C1 segment of cervical spinal cord (tissue), 14 donors: ENCODE measurements at regions not wholly inside any gene's neighbourhood (a gene's known extent, or its start where the extent isn't known, plus 50 kb on each side); places are given as distances from the start of the nearest gene placed in this dataset.
"Not testable (repeated sequence)": the region's sequence is repeated elsewhere in the genome, so short reads cannot be mapped to it uniquely, and the experiment has no call there.

Source experiments
- DNase-seq, 14 donors: peaks; one replicate each; lab custom pipeline; 2025; lab: John Stamatoyannopoulos, UW

DNA sequence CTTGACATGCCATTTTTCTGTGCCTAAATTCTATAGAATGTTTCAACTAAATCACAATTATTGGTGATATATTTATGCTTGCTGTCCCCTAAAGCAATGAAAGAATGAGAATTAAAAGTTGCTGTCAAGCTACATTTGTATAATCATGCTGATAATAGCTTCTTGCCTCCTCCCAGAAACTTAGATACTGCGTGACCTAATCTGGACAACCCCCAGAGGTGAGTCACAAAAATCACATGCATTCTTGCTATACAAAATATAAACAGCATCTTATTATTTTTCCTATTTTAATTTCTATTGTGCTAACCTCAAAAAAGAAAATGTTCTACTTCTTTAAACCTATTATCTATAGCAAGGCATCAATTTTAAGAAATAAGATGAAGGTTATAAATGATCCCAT is 995.8 kb upstream of the ACO1 start:
- DNase-seq, result no peak

DNA sequence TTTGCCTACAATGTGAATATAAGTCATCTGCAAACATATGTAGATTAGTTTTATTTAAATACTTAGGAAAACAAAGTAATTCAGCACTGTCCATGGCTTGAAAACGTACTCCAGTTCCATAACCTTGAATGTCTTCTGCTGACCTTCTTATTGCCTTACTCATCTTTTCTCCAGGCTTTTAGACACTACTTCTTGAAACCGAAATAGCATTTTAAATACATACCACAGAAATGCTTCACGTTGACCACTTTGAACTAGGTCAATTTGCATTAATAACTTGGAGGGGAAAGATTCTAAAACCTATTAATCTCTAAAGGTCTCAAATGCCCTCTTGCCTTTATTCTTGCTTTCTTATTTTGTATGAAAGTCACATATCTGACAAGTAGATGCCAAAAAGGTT is 995.4 kb upstream of the ACO1 start:
- DNase-seq, result no peak

DNA sequence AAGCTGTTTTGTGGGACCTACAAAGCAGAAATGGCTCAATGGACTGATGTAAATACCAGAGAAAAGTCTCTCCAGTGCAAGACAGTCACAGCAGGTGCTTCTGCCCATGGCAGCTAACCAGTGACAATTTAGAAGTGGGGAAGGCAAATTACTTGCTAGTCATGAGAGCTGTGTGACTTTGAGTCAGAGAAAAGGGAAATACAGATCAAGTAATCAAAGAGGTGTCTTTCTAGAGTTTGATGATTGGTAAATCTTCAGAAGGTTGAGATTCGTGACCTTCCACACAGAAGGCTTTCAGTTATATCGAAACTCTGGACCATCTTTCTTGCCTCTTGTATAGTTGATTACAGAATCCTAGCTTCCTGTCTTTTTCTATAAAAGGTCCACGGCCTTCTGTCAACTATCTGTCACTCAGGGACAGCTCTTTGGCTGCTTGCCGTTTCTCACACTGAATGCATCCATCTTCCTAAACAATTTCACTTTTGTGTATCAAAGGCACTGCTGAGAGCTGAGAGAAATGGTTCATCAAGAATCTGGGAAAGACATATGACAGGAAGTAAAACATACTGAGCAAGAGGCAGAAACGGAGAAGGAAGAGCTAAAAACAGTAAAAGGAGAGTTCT is 993.9 kb upstream of the ACO1 start:
- DNase-seq, result peak in 3 of 14 donors; percentile 1 to 27 (median 7)

DNA sequence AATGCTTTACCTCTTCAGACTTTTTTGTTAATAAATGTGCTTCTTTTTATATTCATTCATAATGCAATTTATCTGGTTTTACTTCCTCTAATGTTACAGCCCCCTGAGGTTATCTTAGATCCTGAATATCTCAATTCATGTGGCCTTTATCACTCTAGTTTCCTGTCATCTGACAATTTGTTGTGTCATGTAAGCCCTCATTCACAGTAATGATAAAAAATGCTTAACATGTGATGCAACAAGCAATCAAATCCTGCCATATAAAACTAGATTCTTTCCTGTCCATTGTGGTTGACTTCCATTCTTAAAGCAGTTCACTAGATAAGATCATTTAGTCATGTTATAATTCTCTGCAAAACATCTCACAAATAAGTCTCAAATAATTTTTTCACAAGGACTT is 991.2 kb upstream of the ACO1 start:
- DNase-seq, result no peak

DNA sequence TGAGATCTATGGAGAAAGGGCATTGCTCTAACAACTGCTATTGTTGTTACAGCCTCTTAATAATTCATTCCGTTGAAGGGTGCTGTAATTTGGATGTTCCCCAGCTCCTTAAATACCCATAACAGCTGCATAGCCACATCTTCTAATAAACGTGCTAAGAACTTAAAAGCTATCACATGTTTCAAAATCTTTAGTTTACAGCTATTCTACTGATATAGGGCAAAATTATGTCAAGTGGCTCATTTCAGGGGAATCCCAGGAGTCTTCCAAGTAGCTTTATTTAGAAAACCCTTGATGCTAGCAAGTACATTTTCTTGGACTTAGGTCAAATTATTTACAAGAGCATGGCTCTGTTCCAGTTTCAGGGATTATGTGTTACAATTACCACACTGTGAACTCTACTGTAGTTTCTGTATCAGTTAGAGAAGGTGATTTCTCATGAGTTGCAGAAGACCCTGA is 990.4 kb upstream of the ACO1 start:
- no peak for DNase-seq

DNA sequence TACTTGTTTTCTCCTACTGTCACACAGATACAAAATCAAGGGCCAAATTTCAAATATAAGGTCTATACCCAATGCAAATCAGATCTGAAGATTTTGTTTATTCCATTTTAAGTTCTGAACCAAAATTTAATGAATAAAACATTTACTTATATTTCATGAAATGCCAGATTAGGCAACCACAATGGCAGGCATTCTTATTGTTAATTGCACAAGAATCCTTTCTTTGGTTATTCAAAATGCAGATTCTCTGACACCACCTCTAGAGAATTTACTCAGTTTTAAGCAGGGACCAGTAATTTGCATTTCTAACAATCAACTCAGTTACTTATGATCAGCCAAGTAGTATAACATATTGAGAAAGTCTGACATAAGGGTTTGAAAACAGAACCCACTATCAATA is 972.4 kb upstream of the ACO1 start:
- no peak for DNase-seq

DNA sequence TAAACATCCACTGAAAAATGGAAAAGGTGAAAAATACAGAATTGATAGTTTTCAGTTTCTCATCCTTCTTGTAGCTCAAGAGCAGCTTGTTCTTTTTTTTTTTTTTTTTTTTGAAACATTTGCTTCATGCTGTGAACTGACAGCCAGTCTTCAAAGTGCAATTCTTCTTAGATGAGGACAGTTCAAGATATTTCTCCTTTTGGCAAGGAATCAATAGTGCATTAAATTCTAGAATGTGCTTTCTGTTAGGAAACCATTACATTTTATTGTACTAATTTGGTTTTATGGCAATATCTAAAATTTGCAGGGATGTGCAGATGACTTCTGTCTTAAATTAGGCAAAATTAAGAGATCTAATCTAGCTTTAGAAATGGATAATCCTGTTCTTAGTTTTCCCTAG is 969.3 kb upstream of the ACO1 start:
- no peak for DNase-seq

DNA sequence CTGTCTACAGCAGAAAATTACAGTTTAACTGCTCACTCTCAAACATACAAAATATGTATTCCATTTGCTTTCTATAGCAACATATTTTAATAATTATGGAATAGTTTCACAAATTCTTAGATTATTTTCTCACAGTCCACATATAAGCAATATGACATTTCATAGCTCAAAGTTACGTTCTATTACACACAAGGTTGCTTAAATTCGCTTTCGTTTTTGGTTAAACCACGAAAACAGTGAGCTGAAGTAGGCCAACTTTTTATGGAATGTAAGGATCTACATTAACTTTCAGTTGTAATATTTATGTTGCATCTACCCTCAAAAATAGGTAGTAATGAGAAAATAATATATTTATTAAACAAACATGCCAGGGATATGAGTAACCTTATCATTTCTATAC is 966.0 kb upstream of the ACO1 start:
- no peak for DNase-seq

DNA sequence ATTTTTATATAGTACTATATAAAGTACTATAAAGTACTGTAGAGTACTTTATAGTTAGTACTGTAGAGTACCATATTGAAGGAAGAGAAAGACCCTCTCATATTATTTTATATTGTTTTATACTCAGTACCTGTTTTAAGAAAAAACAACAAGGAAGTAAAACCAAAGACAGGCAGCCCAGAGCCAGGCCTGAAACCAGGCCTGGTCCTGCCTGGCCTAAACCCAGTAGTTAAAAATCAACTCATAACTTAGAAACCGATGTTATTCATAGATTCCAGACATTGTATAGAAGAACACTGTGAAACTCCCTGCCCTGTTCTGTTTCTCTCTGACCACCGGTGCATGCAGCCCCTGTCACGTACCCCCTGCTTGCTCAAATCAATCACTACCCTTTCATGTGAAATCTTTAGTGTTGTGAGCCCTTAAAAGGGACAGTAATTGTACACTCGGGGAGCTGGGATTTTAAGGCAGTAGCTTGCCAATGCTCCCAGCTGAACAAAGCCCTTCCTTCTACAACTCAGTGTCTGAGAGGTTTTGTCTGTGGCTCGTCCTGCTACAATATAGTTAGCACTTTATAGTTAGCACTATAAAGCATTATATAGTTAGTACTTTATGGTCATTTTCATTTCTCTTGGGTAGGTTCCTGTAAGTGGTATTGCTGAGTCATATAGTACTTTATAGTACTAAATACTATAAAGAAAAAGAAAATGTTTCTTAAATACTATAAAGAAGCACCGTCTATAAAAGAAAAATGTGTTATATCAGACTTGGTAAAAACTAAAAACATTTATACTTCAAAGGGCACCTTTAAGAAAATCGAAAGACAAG is 940.6 kb upstream of the ACO1 start:
- not testable (repeated sequence) for DNase-seq

DNA sequence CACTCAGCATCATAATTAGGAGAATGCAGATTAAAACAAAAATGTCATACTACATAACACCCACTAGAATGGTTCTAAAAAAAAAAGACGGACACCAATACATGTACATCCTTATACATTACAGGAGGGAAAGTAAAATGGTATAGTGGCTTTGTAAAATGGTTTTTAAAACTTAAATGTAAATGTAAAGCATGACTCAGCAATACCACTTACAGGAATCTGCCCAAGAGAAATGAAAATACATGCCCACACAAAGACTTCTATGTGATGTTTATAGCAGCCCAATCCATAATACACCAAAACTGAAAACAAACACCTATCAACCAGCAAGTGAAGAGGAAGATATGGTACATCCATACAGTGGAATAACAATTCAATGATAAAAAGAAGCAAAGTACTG is 939.1 kb upstream of the ACO1 start:
- no peak for DNase-seq

DNA sequence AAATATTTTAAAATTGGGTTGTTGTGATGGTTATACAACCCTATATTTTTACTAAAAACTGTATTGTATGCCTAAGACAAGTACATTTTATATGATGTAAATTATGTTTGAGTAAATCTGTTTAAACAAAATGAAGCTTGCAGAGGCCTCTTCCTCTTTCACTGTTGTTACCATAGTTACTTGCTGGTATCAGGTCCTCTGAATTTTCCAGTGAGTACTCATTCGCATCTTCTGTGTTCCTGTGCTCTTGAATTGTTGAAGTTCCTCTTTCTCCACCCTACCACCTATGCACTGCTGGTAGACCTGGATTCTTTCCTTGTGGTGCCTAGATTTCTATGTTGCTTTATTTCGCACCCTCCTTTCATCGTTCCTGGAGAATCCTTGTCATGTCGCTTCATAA is 938.5 kb upstream of the ACO1 start:
- DNase-seq, result no peak

DNA sequence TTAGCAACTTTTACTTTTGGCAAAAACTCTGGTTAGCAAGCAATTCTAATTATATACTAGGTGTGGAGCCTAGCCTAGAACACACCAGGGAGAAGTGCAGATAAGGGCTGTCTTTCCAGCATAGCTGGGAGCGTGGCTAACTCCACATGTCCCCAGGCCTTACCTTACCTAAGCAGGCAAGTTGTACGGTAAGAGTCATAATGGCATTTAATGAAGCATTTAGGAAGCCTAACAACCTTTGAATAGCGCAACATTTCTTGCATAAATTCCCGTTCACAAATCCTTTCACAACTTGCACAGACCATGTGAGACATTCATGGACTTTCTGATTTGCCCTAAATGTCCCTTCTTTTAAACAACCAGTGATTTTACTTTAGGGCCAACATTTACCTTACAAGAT is 917.4 kb upstream of the ACO1 start:
- no peak for DNase-seq

DNA sequence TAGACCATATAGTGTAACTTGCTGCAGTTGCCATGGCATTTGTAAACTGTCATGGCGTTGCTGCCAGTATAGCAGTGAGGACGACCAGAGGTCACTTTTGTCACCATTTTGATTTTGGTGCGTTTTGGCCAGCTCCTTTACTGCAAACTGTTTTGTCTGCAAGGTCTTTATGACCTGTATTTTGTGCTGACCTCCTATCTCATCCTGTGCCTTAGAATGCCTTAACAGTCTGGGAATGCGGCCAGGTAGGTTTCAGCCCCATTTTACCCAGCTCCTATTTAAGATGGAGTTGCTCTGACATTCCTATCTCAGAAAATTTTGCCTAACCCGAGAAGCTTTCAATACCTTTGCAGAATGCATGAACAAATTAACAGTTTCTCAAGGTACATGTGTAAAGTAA is 914.4 kb upstream of the ACO1 start:
- DNase-seq, result no peak

DNA sequence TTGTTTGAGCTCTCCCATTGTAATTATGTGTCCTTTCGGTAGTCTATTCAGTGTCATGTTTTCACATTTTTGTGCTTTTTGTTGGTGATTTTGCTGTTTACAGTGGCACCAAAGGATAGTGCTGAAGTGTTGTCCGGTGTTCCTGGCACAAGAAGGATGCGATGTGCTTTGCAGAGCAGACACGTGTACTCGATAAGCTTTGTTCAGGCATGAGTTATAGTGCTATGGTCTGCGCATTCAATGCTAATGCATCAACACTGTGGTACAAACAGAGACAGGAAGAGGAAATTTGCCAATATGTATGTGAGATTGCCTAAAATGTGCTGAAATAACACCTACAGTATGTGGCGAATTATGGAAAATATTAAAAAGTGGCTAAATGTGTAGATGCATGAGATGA is 913.4 kb upstream of the ACO1 start:
- no peak for DNase-seq

DNA sequence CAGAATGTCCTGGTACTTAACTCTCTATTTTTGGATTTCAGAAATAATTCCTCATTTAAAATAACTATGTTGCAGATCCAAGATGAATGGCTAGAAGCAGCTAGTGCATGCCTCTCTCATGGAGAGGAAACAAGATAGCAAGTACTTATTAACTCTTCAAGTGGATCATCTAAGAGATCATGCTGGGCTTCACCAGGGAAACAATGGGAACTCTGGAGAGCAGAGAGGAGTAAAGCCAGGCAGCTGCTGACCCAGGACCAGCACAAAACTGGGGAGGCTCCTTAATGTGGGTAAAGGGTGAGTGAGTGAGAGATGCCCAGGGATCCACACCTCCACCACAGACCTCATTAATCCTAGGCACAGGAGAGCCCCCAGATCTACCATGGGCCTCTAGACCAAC is 897.8 kb upstream of the ACO1 start:
- DNase-seq, result no peak

DNA sequence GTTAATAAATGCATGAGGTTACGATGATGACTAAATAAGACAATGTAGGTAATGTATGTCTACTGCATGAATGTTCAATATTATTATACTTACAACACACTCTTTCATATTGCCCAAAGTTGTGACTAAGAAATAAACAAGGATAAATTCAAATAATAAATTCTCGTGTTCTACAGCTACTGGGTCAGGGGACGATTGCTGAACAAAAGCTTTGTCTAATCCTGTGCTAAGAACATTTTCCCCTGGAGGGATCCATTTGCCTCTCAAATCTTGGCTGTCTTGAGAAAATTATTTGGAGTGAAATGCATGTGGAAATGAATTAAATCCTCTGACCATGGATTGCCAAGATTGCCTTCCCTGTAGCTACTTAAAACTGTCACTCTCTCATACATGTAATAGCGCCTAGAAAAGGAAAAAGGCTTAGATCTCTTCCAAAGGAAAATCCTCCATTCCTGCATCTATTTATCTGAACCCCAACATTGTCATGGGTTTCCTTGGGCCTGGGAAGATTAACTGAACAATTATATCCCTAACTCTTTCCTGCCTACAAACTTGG is 893.8 kb upstream of the ACO1 start:
- DNase-seq, result no peak

DNA sequence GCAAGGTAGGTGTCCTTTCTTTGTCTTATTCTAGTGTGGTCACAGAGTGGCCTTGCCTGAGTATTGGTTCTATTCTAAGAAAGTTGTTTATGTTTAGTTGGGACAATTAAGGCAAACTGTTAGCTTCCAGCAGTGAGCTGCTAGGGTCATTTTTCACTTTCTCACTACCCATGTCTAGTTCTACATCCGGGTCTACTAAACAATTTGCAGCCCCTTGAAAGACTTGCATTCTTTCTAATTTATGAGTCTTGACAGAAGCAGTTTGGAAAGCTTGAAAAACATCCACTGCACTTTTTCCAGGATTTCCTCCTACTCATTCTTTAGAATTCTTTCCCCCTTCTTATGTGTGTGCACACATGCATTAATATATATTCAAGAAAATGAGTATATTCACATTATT is 892.2 kb upstream of the ACO1 start:
- no peak for DNase-seq

DNA sequence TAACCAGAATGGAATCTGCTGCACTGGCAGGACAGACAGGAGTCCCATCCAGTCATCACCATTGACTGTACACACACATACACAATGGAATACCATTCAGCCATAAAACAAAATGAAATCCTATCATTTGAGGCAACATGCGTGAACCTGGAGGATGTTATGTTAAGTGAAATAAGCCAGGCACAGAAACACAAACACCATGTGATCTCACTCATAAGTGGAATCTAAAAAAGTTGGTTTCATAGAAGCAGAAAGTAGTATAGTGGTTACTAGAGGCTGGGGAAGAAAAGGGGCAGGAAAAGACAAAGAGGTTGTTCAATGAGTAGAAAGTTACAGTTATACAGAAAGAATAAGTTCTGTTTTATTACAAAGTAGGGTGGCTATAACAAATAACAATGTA is 884.0 kb upstream of the ACO1 start:
- DNase-seq, result no peak

DNA sequence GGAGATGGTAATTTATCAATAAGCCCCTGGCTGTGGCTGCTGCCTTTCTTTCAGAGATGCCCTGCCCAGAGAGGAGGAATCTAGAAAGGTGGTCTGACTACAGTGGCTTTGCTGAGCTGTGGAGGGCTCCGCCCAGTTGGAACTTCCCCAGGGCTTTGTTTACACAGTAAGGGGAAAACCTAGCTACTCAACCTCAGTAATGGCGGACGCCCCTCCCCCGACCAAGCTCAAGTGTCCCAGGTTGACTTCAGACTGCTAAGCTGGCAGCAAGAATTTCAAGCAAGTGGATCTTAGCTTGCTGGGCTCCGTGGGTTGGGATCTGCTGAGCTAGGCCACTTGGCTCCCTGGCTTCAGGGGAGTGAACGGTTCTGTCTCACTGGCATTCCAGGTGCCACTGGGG is 865.4 kb upstream of the ACO1 start:
- DNase-seq, result no peak

DNA sequence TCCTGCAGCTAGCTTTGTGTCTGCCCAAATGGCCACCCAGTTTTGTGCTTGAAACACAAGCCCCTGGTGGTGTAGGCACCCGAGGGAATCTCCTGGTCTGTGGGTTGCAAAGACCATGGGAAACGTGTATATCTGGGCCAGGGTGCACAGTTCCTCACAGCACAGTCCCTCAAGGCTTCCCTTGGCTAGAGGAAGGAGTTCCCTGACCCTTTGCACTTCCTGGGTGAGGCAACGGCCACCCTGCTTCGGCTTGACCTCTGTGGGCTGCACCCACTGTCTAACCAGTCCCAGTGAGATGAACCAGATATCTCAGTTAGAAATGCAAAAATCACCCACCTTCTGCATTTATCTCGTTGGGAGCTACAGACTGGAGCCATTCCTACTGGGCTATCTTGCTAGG is 865.0 kb upstream of the ACO1 start:
- DNase-seq, result no peak

DNA sequence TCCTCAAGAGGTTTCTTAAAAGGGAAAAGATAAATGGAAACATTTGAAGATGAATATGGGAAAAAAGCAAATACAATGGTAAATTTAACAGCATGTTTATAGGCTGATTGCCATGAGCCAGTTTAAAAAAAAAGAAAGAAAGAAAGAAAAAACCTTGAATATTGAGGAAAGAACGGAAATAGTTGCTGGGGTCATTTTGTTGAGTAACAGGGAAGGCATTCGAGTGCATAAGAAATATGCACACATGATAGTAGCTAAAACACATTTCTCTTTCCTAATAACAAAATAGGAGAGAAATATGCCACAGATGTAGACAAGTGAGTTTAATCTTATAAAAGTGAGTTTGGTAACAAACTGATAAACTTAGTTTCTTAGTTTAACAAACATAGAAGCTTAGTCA is 864.6 kb upstream of the ACO1 start:
- DNase-seq, result no peak

DNA sequence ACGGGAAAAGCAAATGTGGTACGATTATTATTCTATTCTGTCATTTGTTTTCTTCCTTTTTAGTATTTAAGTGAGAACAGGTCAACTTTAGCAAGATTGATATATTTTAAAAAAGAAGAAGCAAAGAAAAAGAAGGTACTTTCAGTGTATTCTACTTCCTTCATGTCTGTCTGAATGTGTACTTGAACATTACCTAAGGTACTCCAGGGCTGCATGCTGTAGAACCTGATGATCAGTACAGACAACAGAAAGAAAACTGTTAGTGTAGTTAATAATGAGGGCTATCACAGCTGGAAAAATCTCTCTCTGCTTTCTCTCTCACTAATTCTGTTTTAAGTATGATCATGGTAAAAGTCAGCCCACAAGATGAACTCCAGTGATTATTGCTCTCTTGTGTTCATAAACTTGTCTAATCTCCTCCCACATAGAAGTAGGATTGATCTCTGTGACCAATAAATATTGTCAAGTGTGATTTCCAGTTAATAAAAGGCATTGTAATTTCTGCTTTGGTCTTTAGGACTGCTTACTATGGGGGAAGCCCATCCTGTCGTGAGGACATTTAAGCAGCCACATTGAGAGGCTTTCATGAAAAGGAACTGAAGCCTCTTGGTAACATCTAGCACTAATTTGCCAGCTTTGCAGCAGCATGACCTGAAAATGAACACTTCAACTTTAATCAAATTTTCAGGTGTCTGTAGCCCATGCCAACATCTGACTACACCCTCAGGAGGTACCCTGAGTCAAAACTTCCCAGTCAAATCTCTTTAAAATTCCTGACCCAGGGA is 864.0 kb upstream of the ACO1 start:
- no peak for DNase-seq
